Bronchial epithelial cell (primary cell): ENCODE measurements at regions not wholly inside any gene's neighbourhood (a gene's known extent, or its start where the extent isn't known, plus 50 kb on each side); places are given as distances from the start of the nearest gene placed in this dataset.

ENCODE experiments used
- DNase-seq: peaks from one replicate; pipeline ENCODE4 v3.0.0-alpha.2; 2010; ENCODE audit warnings: low read depth
- FAIRE-seq: peaks from 2 replicates; lab custom pipeline; 2011; peaks lifted over from hg19 to GRCh38; lab: Jason Lieb, UNC
- H3K27me3 ChIP-seq: 2 replicates; pipeline ENCODE4 v1.5.1; 2011; ENCODE audit warnings: low read length; ENCODE audit not compliant: control insufficient read depth, insufficient read depth
- H3K36me3 ChIP-seq: 2 replicates; pipeline ENCODE4 v1.5.1; 2011; ENCODE audit warnings: low read length; ENCODE audit not compliant: control insufficient read depth, insufficient read depth
- H3K4me3 ChIP-seq: 2 replicates; pipeline ENCODE4 v1.5.1; 2011; ENCODE audit warnings: mild to moderate bottlenecking, low read depth, low read length, control low read depth
- TF ChIP-seq, protein P1 (sequence below): IDR thresholded peaks from 2 replicates; pipeline ENCODE4 v1.5.1; 2011; ENCODE audit warnings: mild to moderate bottlenecking, moderate library complexity, low read length, control low read depth, inconsistent platforms; ENCODE audit not compliant: insufficient read depth, severe bottlenecking

DNA sequence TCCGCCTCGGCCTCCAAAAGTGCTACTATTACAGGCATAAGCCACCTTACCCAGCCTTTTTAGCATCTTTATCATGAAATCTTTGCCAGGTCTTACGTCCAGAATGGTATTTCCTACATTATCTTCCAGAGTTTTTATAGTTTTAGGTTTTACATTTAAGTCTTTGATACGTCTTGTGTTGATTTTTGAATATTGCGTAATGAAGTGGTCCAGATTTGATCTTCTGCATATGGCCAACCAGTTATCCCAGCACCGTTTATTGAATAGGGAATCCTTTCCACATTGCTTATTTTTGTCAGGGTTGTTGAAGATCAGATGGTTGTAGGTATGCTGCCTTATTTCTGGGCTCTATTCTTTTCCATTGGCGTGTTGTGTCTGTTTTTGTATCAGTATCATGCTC is 349.6 kb downstream of the KCTD8 start:
- FAIRE-seq, result no peak
- Histone ChIP-seq H3K36me3 (no peaks in the 10 kb centered on the region), H3K27me3 (no peaks in the 10 kb centered on the region), H3K4me3 (no peak overlapping the region)
- TF ChIP-seq, protein P1, sequence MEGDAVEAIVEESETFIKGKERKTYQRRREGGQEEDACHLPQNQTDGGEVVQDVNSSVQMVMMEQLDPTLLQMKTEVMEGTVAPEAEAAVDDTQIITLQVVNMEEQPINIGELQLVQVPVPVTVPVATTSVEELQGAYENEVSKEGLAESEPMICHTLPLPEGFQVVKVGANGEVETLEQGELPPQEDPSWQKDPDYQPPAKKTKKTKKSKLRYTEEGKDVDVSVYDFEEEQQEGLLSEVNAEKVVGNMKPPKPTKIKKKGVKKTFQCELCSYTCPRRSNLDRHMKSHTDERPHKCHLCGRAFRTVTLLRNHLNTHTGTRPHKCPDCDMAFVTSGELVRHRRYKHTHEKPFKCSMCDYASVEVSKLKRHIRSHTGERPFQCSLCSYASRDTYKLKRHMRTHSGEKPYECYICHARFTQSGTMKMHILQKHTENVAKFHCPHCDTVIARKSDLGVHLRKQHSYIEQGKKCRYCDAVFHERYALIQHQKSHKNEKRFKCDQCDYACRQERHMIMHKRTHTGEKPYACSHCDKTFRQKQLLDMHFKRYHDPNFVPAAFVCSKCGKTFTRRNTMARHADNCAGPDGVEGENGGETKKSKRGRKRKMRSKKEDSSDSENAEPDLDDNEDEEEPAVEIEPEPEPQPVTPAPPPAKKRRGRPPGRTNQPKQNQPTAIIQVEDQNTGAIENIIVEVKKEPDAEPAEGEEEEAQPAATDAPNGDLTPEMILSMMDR, result no peak
- DNase-seq, result no peak

GRCh38 chr4:44100456-44100855 is 348.2 kb downstream of the KCTD8 start:
- DNase-seq, result no peak
- no peaks in the 10 kb centered on the region for H3K36me3 ChIP-seq
- no peaks in the 10 kb centered on the region for H3K27me3 ChIP-seq
- H3K4me3 ChIP-seq, result no peak overlapping the region
- FAIRE-seq, result no peak
- TF ChIP-seq, protein P1, result no peak

DNA sequence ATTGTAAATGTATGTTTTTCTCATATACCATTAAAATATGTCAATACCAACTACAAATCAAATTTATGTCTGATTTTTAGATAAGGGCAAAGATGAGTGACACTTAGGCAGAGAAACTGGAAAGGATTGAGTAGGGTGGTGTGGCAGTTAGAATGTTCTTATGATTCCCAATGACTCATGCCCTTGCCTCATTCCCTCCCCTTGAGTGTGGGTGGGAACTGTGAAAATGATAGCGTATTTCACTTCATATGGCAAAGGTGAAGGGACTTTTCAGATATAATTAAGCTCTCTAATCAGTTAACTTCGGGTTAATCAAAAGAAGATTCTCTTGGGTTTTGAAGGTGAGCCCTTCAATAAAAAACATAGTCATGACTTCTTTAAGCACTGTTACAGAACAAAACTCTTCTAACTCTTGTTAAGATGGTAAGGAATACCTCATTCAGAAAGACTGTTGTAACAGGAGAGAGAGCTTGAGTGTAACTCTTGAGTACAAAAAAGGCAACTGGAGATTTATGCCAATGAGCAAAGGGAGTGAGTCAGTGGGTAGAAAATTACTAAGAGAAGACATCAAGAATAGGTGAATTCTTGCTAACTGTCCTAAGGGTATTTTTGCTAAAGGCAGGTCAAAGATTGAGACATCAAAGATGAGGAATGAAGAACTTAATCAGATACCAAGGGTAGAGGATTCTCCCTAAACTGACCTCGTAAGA is 329.5 kb downstream of the KCTD8 start:
- DNase-seq, result peak; percentile 63
- TF ChIP-seq, protein P1, result no peak
- Histone ChIP-seq H3K36me3 (no peaks in the 10 kb centered on the region), H3K27me3 (no peaks in the 10 kb centered on the region), H3K4me3 (no peak overlapping the region)
- FAIRE-seq, result no peak

DNA sequence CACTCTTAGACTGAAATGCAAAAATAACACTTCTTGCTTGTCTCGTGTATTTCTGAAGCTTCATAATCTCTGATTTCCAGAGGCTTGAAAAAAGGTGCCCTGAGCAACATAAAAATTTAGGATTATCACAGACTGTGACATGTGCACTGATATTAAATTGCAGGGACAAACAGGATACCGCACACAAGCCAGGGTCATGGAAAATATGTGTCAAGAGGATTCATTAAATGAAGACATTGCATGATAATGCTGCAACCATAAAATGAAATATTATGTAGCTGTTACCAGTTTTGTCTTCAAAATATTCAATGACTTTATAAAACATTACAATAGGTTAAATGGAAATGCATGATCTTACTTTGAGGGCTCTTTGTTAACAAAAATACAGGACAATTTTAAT is 328.0 kb downstream of the KCTD8 start:
- H3K36me3 ChIP-seq, result no peaks in the 10 kb centered on the region
- TF ChIP-seq, protein P1, result no peak
- no peak for DNase-seq
- no peak overlapping the region for H3K4me3 ChIP-seq
- FAIRE-seq, result no peak
- H3K27me3 ChIP-seq, result no peaks in the 10 kb centered on the region

GRCh38 chr4:44121210-44121609 is 327.4 kb downstream of the KCTD8 start:
- DNase-seq, result peak; percentile 43

More at GRCh38 chr4:44121210-44121609, 327.4 kb downstream of the KCTD8 start:
- Histone ChIP-seq H3K36me3 (no peaks in the 10 kb centered on the region), H3K27me3 (no peaks in the 10 kb centered on the region), H3K4me3 (no peak overlapping the region)
- FAIRE-seq, result no peak
- TF ChIP-seq, protein P1, result no peak
